CD14-positive monocyte (primary cell): ENCODE measurements at regions not wholly inside any gene's neighbourhood (a gene's known extent, or its start where the extent isn't known, plus 50 kb on each side); places are given as distances from the start of the nearest gene placed in this dataset.

ENCODE experiments used
- DNase-seq, 3 donors: peaks; one replicate each; pipeline ENCODE4 v3.0.0-alpha.2; 2011 to 2022
- H2AFZ ChIP-seq: 2 replicates; pipeline ENCODE4 v1.6.0; 2012; ENCODE audit warnings: mild to moderate bottlenecking, low read depth, low read length, inconsistent platforms; ENCODE audit not compliant: insufficient read depth, poor library complexity, severe bottlenecking
- H3K27ac ChIP-seq, 2 donors: 1 replicate in 1 of 2; 2 replicates in 1 of 2; pipeline ENCODE4 v1.5.1; 2012 to 2013; ENCODE audit warnings: low read length in 2 of 2, control low read depth in 1 of 2, inconsistent platforms in 1 of 2, low read depth in 1 of 2, mild to moderate bottlenecking in 1 of 2
- H3K27me3 ChIP-seq, 2 donors: one replicate each; pipeline versions ENCODE4 v1.6.0 to v1.6.1; 2011 to 2013; ENCODE audit warnings: low read length in 2 of 2; ENCODE audit not compliant: control insufficient read depth in 2 of 2, insufficient read depth in 2 of 2
- H3K36me3 ChIP-seq, 2 donors: replicated peaks in 1 of 2; 1 replicate in 1 of 2; 2 replicates in 1 of 2; pipeline versions ENCODE4 v1.5.1 to v1.6.1; 2012 to 2013; ENCODE audit warnings: low read length in 2 of 2, control low read depth in 1 of 2, inconsistent platforms in 1 of 2, mild to moderate bottlenecking in 1 of 2; ENCODE audit not compliant: insufficient read depth in 2 of 2, control insufficient read depth in 1 of 2
- H3K4me1 ChIP-seq, 2 donors: 1 replicate in 1 of 2; 2 replicates in 1 of 2; pipeline versions ENCODE4 v1.5.1 to v1.6.1; 2012 to 2013; ENCODE audit warnings: low read length in 2 of 2, control low read depth in 1 of 2, inconsistent platforms in 1 of 2, mild to moderate bottlenecking in 1 of 2, moderate library complexity in 1 of 2; ENCODE audit not compliant: insufficient read depth in 2 of 2, control insufficient read depth in 1 of 2
- H3K4me2 ChIP-seq: replicated peaks from 2 replicates; pipeline ENCODE3; 2012; ENCODE audit warnings: low read length, moderate library complexity, mild to moderate bottlenecking; ENCODE audit not compliant: poor library complexity, severe bottlenecking; ENCODE audit errors: extremely low read depth
- H3K4me3 ChIP-seq, 3 experiments: fragments of 200-600 bp in 1 of 3; sonication (generic) in 1 of 3; replicated peaks in 1 of 3; 1 replicate in 2 of 3; 2 replicates in 1 of 3; pipeline ENCODE4 v1.5.1; 2011 to 2013; ENCODE audit warnings: low read length in 3 of 3, mild to moderate bottlenecking in 3 of 3, control low read depth in 2 of 3, low read depth in 2 of 3, inconsistent platforms in 1 of 3, moderate library complexity in 1 of 3
- H3K79me2 ChIP-seq: 2 replicates; pipeline ENCODE4 v1.6.0; 2012; ENCODE audit warnings: mild to moderate bottlenecking, control low read depth, inconsistent platforms, low read length, moderate library complexity; ENCODE audit not compliant: insufficient read depth
- H3K9ac ChIP-seq: 2 replicates; pipeline ENCODE4 v1.6.0; 2017; ENCODE audit warnings: low read length, mild to moderate bottlenecking; ENCODE audit not compliant: insufficient read depth, poor library complexity, severe bottlenecking
- H3K9me3 ChIP-seq, 2 donors: replicated peaks in 1 of 2; 1 replicate in 1 of 2; 2 replicates in 1 of 2; pipeline versions ENCODE4 v1.5.1 to v1.6.1; 2012 to 2013; ENCODE audit warnings: low read length in 2 of 2, control low read depth in 1 of 2; ENCODE audit not compliant: control insufficient read depth in 1 of 2, insufficient read depth in 1 of 2
- H4K20me1 ChIP-seq: 2 replicates; pipeline ENCODE4 v1.6.0; 2012; ENCODE audit warnings: mild to moderate bottlenecking, low read length, control low read depth, moderate library complexity; ENCODE audit not compliant: insufficient read depth
- H3K27ac Mint-ChIP-seq, 7 donors: one replicate each; pipeline ENCODE4 v1.8.0; 2020; ENCODE audit warnings: mild to moderate bottlenecking in 7 of 7, mixed read lengths in 7 of 7, moderate library complexity in 6 of 7, inconsistent platforms in 2 of 7
- H3K27me3 Mint-ChIP-seq, 3 donors: one replicate each; pipeline ENCODE4 v1.8.0; 2021 to 2022; ENCODE audit warnings: low read depth in 3 of 3, mild to moderate bottlenecking in 3 of 3, mixed read lengths in 3 of 3, moderate library complexity in 3 of 3, inconsistent platforms in 1 of 3
- H3K36me3 Mint-ChIP-seq, 2 donors: one replicate each; pipeline ENCODE4 v1.8.0; 2020; ENCODE audit warnings: mixed read lengths in 2 of 2, inconsistent platforms in 1 of 2, mild to moderate bottlenecking in 1 of 2
- H3K4me1 Mint-ChIP-seq: one replicate; pipeline ENCODE4 v1.8.0; 2020; ENCODE audit warnings: mild to moderate bottlenecking, mixed read lengths
- H3K4me3 Mint-ChIP-seq, 2 donors: one replicate each; pipeline ENCODE4 v1.8.0; 2020; ENCODE audit warnings: mild to moderate bottlenecking in 2 of 2, mixed read lengths in 2 of 2, moderate library complexity in 1 of 2
- H3K9me3 Mint-ChIP-seq, 7 donors: one replicate each; pipeline ENCODE4 v1.8.0; 2020 to 2022; ENCODE audit warnings: mixed read lengths in 7 of 7, mild to moderate bottlenecking in 6 of 7, moderate library complexity in 6 of 7, inconsistent platforms in 2 of 7
- WGBS: methylation state at CpG from one replicate; pipeline ENCODE4 v1.1.5; 2013; ENCODE audit warnings: missing lambda C conversion rate; ENCODE audit not compliant: insufficient coverage; 5-methylcytosine and 5-hydroxymethylcytosine counted together
- intact Hi-C, 2 donors: fragments of 100-400 bp; cut with micrococcal nuclease; formaldehyde crosslinking; loops; one replicate each; pipeline versions ENCODE4 v1.15.0 to v1.15.1; 2023
- TF ChIP-seq, protein P1 (sequence below): fragments of 200-600 bp; IDR thresholded peaks from one replicate; pipeline ENCODE4 v1.8.0; 2022; ENCODE audit warnings: antibody characterized with exemption, mild to moderate bottlenecking

DNA sequence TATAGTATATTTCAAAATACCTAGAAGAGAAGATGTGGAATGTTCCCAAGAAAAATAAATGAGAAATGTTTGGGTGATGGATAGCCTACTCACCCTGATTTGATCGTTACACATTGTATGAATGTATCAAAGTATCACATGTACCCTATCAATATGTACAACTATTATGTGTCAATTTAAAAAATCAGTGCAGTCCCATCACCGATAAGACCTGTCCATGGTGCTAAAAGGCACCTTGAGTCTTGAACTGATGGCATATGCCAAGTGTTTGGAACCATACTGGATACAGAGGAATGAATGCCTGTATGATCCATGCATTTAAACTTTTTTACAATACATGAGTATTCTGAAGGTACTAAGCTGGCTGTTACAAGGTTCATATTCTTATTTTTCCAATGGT is 50.2 kb upstream of the ZNF835 start:
- H3K27ac ChIP-seq, result no peak overlapping the region
- H3K36me3 ChIP-seq, result no peaks in the 10 kb centered on the region
- H3K4me3 ChIP-seq, result no peak overlapping the region
- H2AFZ ChIP-seq, result no peak overlapping the region
- no peaks in the 10 kb centered on the region for H3K79me2 ChIP-seq
- H3K27me3 Mint-ChIP-seq, result peaks cover 0 to 3% (median 1%) of the 10 kb centered on the region in 3 donors
- H3K27ac Mint-ChIP-seq, result no peak overlapping the region
- no peaks in the 10 kb centered on the region for H4K20me1 ChIP-seq
- no peak overlapping the region for H3K4me3 Mint-ChIP-seq
- H3K4me1 ChIP-seq, result no peaks in the 10 kb centered on the region
- DNase-seq, result no peak
- H3K27me3 ChIP-seq, result no peaks in the 10 kb centered on the region
- WGBS, result no CpG with 5 or more reads among the region's 2 CpGs
- H3K9ac ChIP-seq, result no peak overlapping the region
- TF ChIP-seq, protein P1, sequence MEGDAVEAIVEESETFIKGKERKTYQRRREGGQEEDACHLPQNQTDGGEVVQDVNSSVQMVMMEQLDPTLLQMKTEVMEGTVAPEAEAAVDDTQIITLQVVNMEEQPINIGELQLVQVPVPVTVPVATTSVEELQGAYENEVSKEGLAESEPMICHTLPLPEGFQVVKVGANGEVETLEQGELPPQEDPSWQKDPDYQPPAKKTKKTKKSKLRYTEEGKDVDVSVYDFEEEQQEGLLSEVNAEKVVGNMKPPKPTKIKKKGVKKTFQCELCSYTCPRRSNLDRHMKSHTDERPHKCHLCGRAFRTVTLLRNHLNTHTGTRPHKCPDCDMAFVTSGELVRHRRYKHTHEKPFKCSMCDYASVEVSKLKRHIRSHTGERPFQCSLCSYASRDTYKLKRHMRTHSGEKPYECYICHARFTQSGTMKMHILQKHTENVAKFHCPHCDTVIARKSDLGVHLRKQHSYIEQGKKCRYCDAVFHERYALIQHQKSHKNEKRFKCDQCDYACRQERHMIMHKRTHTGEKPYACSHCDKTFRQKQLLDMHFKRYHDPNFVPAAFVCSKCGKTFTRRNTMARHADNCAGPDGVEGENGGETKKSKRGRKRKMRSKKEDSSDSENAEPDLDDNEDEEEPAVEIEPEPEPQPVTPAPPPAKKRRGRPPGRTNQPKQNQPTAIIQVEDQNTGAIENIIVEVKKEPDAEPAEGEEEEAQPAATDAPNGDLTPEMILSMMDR, result no peak
- H3K4me1 Mint-ChIP-seq, result no peaks in the 10 kb centered on the region
- peaks cover 29 to 42% of the 10 kb centered on the region in 2 donors for H3K9me3 ChIP-seq
- H3K4me2 ChIP-seq, result no peak overlapping the region
- H3K9me3 Mint-ChIP-seq, result peaks cover 19 to 55% (median 37%) of the 10 kb centered on the region in 7 donors
- H3K36me3 Mint-ChIP-seq, result no peaks in the 10 kb centered on the region
- intact Hi-C loops, result no loop called here
